NCI-H2171 treated with DMSO at 0.1 percent for 48 hours (cell line): ENCODE measurements at regions not wholly inside any gene's neighbourhood (a gene's known extent, or its start where the extent isn't known, plus 50 kb on each side); places are given as distances from the start of the nearest gene placed in this dataset.
"Not testable (repeated sequence)": the region's sequence is repeated elsewhere in the genome, so short reads cannot be mapped to it uniquely, and the experiment has no call there.

Source experiments
- DNase-seq: peaks from one replicate; lab custom pipeline; 2025; lab: John Stamatoyannopoulos, UW

- DNase-seq = peak; percentile 94
These were observed 55.1 kb downstream of the ID4 start for GRCh38 chr6:19892260-19892659.

GRCh38 chr6:19895866-19896692 lies 58.9 kb downstream of the ID4 start:
- no peak for DNase-seq

GRCh38 chr6:19896693-19897010 lies 59.5 kb downstream of the ID4 start:
- DNase-seq = peak; percentile 53

GRCh38 chr6:19898141-19898740 lies 61.1 kb downstream of the ID4 start:
- DNase-seq = no peak

GRCh38 chr6:19902201-19902600 lies 65.0 kb downstream of the ID4 start:
- no peak for DNase-seq

- not testable (repeated sequence) for DNase-seq
These were observed 67.2 kb downstream of the ID4 start for GRCh38 chr6:19904408-19904807.

- DNase-seq = no peak
These were observed 68.4 kb downstream of the ID4 start for GRCh38 chr6:19905584-19905983.

- no peak for DNase-seq
These were observed 69.0 kb downstream of the ID4 start for GRCh38 chr6:19906171-19906570.

GRCh38 chr6:19911223-19911622 lies 74.1 kb downstream of the ID4 start:
- no peak for DNase-seq

GRCh38 chr6:19918436-19918835 lies 81.3 kb downstream of the ID4 start:
- DNase-seq = no peak

- no peak for DNase-seq
These were observed 84.6 kb downstream of the ID4 start for GRCh38 chr6:19921786-19922185.

- no peak for DNase-seq
These were observed 88.4 kb downstream of the ID4 start for GRCh38 chr6:19925533-19925932.

- no peak for DNase-seq
These were observed 91.3 kb downstream of the ID4 start for GRCh38 chr6:19928461-19928860.

- no peak for DNase-seq
These were observed 92.1 kb downstream of the ID4 start for GRCh38 chr6:19929312-19929711.

GRCh38 chr6:19934996-19935591 lies 97.9 kb downstream of the ID4 start:
- no peak for DNase-seq

GRCh38 chr6:19939321-19939720 lies 102.2 kb downstream of the ID4 start:
- DNase-seq = not testable (repeated sequence)

GRCh38 chr6:19939926-19940325 lies 102.8 kb downstream of the ID4 start:
- not testable (repeated sequence) for DNase-seq

GRCh38 chr6:19943042-19943441 lies 105.9 kb downstream of the ID4 start:
- DNase-seq = no peak

GRCh38 chr6:19945843-19946358 lies 108.7 kb downstream of the ID4 start:
- DNase-seq = no peak

- no peak for DNase-seq
These were observed 112.0 kb downstream of the ID4 start for GRCh38 chr6:19949155-19949554.

- DNase-seq = no peak
These were observed 126.9 kb downstream of the ID4 start for GRCh38 chr6:19964115-19964514.

GRCh38 chr6:19968201-19968600 lies 131.0 kb downstream of the ID4 start:
- no peak for DNase-seq

GRCh38 chr6:19972221-19972620 lies 135.1 kb downstream of the ID4 start:
- DNase-seq = no peak
